ENCODE measurements at regions not wholly inside any gene's neighbourhood (a gene's known extent, or its start where the extent isn't known, plus 50 kb on each side); places are given as distances from the start of the nearest gene placed in this dataset.

DNA sequence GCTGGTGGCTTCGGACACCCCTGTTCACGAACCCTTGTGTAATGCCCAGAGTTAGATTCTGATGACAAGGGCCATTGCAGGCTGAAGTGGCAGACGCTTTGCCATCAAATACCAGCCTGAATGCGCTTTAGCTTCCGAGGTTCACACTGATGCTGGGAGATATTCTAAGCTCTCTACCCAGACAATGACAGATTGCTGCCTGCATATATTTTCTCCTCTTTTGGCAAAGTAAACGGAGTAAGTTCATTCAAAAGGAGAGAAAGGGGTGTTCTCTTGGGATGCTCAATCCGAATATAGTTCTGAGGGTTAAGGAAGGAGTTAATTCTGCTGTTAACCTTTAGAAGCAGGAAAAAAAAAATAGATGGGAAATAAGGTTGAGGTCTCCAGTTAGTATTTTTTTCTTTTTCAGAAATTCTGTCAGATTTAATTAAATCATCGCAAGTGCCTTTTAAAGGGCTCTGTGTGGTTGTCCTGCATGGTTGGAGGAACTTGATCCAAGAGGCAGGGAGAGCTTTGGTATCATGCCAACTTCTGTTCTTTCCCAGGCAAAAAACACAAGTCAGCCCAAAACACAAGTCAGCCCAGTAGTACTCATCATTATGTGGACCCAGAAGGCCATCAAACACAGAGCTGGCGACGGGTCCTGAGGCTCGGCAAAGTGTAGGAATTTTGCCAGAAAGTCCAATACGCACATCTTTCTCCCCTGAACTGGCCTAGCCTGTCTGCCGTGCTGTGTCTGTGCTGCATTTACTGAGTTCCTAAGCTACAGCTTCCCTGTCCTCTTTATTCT lies 70.9 kb upstream of the ST8SIA2 start:
- no peak for DNase-seq
- H3K4me3 ChIP-seq (ENCODE audit: insufficient read depth, low read depth, low read length) = no peak overlapping the region
- H3K27me3 ChIP-seq (ENCODE audit: control insufficient read depth, insufficient read depth, low read length) = no peaks in the 10 kb centered on the region
- H3K36me3 ChIP-seq (replicated peaks; ENCODE audit: control insufficient read depth, insufficient read depth, low read length) = no peaks in the 10 kb centered on the region

DNA sequence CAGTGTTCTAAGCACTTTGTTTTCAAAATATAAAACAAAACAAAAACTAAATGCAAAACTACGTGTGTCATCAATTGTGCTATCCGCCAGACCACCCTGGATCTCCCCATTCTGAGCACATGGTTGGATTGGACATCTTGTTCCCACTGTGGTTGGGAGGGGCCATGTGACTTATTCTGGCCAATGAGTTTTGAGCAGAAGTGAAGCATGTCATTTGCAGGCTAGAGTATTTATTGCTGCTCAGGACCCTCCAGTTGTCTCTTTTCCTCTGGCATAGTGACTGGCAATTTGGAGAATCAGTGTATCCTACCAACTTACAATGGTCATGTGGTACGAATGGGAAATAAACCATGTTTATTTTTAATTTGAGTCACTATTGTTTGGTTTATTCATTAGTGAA lies 70.2 kb upstream of the ST8SIA2 start:
- no peak for DNase-seq
- Histone ChIP-seq H3K36me3 (replicated peaks; ENCODE audit: control insufficient read depth, insufficient read depth, low read length) (no peaks in the 10 kb centered on the region), H3K27me3 (ENCODE audit: control insufficient read depth, insufficient read depth, low read length) (no peaks in the 10 kb centered on the region), H3K4me3 (ENCODE audit: insufficient read depth, low read depth, low read length) (no peak overlapping the region)

DNA sequence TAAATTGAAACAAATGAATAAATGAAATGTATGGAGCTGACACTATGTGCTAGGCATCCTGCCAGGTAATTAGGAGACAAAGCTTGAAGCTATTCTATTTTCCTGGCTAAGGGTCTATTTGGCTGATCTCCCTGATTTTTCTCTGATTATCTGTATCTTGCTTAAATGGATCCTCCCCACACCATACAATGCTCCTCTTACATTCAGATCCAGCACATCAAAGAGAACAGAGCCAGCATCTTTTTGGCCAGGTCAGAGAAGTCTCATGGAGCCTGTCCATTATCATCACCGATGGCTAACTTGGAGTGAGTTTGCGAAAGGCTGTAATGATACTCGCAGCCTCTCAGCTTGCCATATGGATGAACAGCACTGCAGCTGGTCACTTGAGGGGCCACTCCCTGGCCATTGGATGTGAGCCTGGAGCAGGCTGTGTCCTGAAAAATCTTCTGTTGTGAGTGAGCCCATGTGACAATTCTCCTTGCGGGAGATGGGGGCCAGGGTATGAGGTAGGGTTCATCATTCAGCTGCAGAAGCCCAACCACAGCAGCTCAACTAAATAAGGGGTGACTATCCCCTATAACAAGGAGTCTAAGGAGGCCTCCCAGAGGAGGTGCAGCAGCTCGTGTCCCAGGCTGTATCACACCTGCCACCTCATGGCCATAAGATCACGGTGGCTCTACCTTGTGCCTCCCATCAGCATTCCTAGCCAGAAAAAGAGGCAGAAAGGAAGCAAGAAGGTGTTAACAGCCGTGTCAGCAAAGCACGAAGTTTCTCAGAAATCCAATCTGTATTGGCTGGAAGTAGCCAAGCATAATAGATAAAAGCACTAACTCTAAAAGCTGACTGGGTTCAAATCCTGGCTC lies 69.3 kb upstream of the ST8SIA2 start:
- Histone ChIP-seq H3K27me3 (ENCODE audit: control insufficient read depth, insufficient read depth, low read length) (no peaks in the 10 kb centered on the region), H3K36me3 (replicated peaks; ENCODE audit: control insufficient read depth, insufficient read depth, low read length) (no peaks in the 10 kb centered on the region), H3K4me3 (ENCODE audit: insufficient read depth, low read depth, low read length) (no peak overlapping the region)
- DNase-seq = no peak

- DNase-seq = no peak
- H3K4me3 ChIP-seq (ENCODE audit: insufficient read depth, low read depth, low read length) = no peak overlapping the region
- H3K27me3 ChIP-seq (ENCODE audit: control insufficient read depth, insufficient read depth, low read length) = no peaks in the 10 kb centered on the region
- no peaks in the 10 kb centered on the region for H3K36me3 ChIP-seq (replicated peaks; ENCODE audit: control insufficient read depth, insufficient read depth, low read length)
Measured at GRCh38 chr15:92326236-92326635, 67.4 kb upstream of the ST8SIA2 start.

GRCh38 chr15:92327033-92327432 lies 66.6 kb upstream of the ST8SIA2 start:
- DNase-seq = no peak
- Histone ChIP-seq H3K36me3 (replicated peaks; ENCODE audit: control insufficient read depth, insufficient read depth, low read length) (no peaks in the 10 kb centered on the region), H3K4me3 (ENCODE audit: insufficient read depth, low read depth, low read length) (no peak overlapping the region)

DNA sequence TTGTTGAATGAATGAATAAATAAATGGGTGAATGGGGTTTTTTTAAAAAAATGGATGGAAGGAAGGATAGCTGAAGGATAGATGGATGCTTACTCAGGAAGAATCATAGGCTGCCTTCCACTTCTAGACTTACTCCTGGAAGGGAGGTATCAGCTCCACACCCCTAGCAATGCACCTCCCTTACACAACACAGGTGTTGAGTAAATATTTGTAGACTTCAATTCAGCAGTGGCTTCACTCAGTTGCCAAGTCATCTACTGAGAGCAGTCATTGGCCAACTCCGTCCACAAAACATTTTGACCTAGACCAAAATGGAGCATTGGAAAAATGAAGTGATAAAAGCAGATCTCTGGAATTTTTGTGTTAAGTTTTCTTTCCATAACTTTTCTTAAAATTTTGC lies 65.5 kb upstream of the ST8SIA2 start:
- H3K4me3 ChIP-seq (ENCODE audit: insufficient read depth, low read depth, low read length) = no peak overlapping the region
- no peaks in the 10 kb centered on the region for H3K27me3 ChIP-seq (ENCODE audit: control insufficient read depth, insufficient read depth, low read length)
- no peak for DNase-seq
- no peaks in the 10 kb centered on the region for H3K36me3 ChIP-seq (replicated peaks; ENCODE audit: control insufficient read depth, insufficient read depth, low read length)

More at GRCh38 chr15:92327033-92327432, 66.6 kb upstream of the ST8SIA2 start:
- H3K27me3 ChIP-seq (ENCODE audit: control insufficient read depth, insufficient read depth, low read length) = no peaks in the 10 kb centered on the region

DNA sequence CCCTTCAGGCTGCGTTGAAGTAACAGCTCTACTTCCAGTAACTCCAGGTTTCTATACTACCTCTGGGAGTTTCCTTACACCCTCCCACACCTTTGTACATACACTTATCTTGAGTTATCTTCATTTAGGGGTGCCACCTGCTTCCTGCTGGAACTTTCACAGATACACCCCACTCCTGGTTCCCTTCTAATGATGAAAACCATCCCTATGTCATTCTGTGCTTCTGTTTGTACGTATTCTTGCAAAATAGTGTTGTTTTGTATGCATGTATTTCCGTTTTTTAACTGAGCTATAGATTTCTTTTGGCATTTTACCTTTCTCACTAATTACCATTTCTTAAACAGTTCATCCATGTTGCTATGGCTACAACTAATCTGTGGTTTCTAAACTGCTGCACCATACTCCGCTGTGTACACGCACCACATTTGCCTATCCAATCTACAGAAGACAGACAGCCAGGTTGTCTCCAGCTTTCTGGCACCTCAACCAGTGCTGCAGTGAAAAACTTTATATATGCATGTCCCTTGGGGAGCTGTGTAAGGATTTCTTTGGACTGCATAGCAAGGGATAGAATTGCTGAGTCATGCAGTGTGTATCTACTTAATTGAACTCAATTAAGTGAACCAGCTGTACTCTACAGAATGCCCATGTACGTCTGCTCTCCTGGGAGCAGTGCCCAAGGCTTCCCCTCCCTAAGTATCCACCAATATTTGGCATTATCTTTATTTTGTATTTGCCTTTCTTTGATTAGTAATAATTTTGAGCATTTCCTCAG lies 61.4 kb upstream of the ST8SIA2 start:
- Histone ChIP-seq H3K27me3 (ENCODE audit: control insufficient read depth, insufficient read depth, low read length) (no peaks in the 10 kb centered on the region), H3K4me3 (ENCODE audit: insufficient read depth, low read depth, low read length) (no peak overlapping the region), H3K36me3 (replicated peaks; ENCODE audit: control insufficient read depth, insufficient read depth, low read length) (no peaks in the 10 kb centered on the region)
- DNase-seq = no peak

DNA sequence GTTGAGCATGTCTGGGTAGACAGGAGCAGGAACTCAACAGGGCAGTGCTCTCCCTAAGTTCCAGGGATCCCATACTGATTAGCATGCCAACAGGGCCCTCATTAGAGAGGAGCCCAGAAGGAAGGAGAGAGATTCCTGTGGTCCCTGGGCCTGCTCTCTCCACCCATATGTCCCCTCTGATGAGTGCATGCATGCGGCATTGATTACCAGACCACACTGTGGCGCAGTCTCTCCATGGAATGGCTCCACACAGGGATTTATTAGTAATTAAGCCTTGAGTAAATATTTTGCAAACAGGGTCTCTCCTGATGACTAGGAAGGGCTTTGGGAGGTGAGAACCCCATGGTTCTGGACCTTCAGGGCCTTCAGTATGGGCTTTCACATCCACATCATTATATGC lies 60.0 kb upstream of the ST8SIA2 start:
- no peak overlapping the region for H3K4me3 ChIP-seq (ENCODE audit: insufficient read depth, low read depth, low read length)
- H3K36me3 ChIP-seq (replicated peaks; ENCODE audit: control insufficient read depth, insufficient read depth, low read length) = no peaks in the 10 kb centered on the region
- no peak for DNase-seq
- H3K27me3 ChIP-seq (ENCODE audit: control insufficient read depth, insufficient read depth, low read length) = no peaks in the 10 kb centered on the region

- H3K27me3 ChIP-seq (ENCODE audit: control insufficient read depth, insufficient read depth, low read length) = no peaks in the 10 kb centered on the region
- H3K36me3 ChIP-seq (replicated peaks; ENCODE audit: control insufficient read depth, insufficient read depth, low read length) = no peaks in the 10 kb centered on the region
- H3K4me3 ChIP-seq (ENCODE audit: insufficient read depth, low read depth, low read length) = no peak overlapping the region
- no peak for DNase-seq
Measured at GRCh38 chr15:92336419-92336987, 57.2 kb upstream of the ST8SIA2 start.

DNA sequence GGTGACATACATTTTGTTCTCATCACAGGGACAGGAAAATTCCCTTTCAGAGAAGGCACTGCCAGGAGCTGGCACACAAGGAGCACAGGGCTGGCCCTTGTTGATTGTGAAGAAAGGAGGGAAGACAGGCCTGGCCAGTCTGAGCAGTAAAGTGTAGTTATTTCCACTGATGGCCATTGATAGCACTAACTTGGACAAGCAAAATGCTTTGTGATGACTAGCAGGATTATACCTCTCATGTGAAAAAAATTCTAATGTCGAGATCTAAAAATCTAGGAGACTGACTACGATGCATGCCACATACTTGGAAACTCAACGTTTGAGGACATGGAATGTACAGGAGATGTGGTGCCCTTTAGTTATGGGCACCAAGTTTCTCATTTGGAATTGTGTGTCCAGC lies 54.3 kb upstream of the ST8SIA2 start:
- DNase-seq = no peak
- Histone ChIP-seq H3K27me3 (ENCODE audit: control insufficient read depth, insufficient read depth, low read length) (peaks cover 4% of the 10 kb centered on the region; the same call in 1 of the 2 replicates), H3K36me3 (replicated peaks; ENCODE audit: control insufficient read depth, insufficient read depth, low read length) (no peaks in the 10 kb centered on the region), H3K4me3 (ENCODE audit: insufficient read depth, low read depth, low read length) (no peak overlapping the region)

Data from H7 (cell line).